ENCODE measurements at regions not wholly inside any gene's neighbourhood (a gene's known extent, or its start where the extent isn't known, plus 50 kb on each side); places are given as distances from the start of the nearest gene placed in this dataset.

DNA sequence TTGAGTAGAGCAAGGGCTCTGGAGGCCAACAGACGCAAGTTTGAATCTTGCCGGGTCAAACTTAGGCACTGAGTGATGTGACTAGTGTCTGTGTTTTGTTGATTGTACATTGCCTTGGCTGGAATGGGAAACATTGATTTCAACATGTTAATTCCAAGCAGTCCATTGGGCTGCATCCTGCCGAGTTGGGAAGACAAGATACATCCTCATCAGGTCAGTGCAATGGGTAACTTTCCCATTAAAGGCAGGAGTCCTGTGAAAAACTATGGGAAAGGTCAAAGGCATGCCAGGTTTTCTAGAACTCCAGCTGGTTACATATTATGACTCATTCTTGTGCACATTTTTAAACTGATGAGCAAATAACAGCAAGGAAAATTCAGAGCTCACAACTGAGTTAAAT lies 126.5 kb upstream of the ABCA1 start:
- peaks cover 6 to 9% (median 7%) of the 10 kb centered on the region in 4 donors for H3K4me1 ChIP-seq
- intact Hi-C loops (cut with DNase I), result no loop called here
- no peaks in the 10 kb centered on the region for H3K27me3 ChIP-seq
- no peak for DNase-seq (ENCODE audit: extremely low spot score)
- no peak for TF ChIP-seq POLR2A (IDR thresholded peaks at IDR 0.05; ENCODE audit: low read depth)
- peak in 1 of 2 donors; percentile 29 for TF ChIP-seq POLR2AphosphoS5 (IDR thresholded peaks at IDR 0.05)
- TF ChIP-seq EP300 (IDR thresholded peaks at IDR 0.05), result no peak
- TF ChIP-seq, protein P1, sequence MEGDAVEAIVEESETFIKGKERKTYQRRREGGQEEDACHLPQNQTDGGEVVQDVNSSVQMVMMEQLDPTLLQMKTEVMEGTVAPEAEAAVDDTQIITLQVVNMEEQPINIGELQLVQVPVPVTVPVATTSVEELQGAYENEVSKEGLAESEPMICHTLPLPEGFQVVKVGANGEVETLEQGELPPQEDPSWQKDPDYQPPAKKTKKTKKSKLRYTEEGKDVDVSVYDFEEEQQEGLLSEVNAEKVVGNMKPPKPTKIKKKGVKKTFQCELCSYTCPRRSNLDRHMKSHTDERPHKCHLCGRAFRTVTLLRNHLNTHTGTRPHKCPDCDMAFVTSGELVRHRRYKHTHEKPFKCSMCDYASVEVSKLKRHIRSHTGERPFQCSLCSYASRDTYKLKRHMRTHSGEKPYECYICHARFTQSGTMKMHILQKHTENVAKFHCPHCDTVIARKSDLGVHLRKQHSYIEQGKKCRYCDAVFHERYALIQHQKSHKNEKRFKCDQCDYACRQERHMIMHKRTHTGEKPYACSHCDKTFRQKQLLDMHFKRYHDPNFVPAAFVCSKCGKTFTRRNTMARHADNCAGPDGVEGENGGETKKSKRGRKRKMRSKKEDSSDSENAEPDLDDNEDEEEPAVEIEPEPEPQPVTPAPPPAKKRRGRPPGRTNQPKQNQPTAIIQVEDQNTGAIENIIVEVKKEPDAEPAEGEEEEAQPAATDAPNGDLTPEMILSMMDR (IDR thresholded peaks at IDR 0.05), result no peak
- WGBS, result 48% methylated on average over 3 of the region's 3 CpGs
- no peaks in the 10 kb centered on the region for H3K36me3 ChIP-seq
- H3K4me3 ChIP-seq, result no peak overlapping the region
- H3K9me3 ChIP-seq, result peaks cover 0 to 5% (median 0%) of the 10 kb centered on the region in 4 donors
- H3K27ac ChIP-seq (replicated peaks in 1 of 4), result no peak overlapping the region

DNA sequence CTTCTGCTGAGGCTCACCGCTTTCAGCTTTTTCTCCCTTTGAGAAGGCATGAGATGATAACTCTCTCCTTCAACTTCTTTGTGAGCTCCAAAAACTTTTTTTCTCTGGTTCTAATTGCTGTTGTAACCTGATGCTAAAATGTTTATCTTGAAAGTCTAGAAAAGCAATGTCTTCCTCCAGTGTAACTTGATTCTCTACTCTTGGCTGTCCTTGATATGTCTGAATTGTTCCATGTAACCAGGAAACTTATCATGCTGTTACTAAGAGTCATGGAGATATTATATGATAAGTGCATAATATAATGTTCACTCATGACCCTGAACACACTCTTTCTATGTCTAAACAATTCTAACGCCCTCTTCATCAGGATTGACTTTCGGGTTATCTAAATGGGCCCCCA lies 128.0 kb upstream of the ABCA1 start:
- no peak for DNase-seq (ENCODE audit: extremely low spot score)
- TF ChIP-seq, protein P1 (IDR thresholded peaks at IDR 0.05), result no peak
- Histone ChIP-seq H3K27me3 (no peaks in the 10 kb centered on the region), H3K9me3 (peaks cover 0 to 5% (median 0%) of the 10 kb centered on the region in 4 donors), H3K36me3 (no peaks in the 10 kb centered on the region), H3K4me3 (no peak overlapping the region), H3K4me1 (peaks cover 6 to 10% (median 8%) of the 10 kb centered on the region in 4 donors), H3K27ac (replicated peaks in 1 of 4) (no peak overlapping the region)
- 88% methylated on average over 3 of the region's 3 CpGs for WGBS
- intact Hi-C loops (cut with DNase I), result no loop called here

DNA sequence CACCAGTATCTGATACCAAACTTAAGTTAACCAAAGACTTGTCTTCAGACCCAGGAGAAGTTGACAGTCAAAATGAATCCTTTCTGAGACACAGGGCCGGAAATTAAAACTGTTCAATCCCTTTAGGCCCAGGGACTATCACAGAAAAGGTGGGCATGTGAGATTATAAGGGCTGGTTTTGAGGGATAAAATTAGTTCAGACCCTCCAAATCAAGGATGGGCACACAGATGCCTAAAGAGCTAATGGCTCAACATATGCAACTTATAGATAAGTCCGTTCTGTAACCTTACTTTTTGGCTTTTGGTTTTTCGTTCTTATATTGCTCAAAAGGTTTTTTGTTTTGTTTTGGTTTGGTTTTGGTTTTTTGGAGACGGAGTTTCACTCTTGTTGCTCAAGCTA lies 129.6 kb upstream of the ABCA1 start:
- H3K27me3 ChIP-seq, result no peaks in the 10 kb centered on the region
- no peaks in the 10 kb centered on the region for H3K36me3 ChIP-seq
- 70% methylated on average over 4 of the region's 4 CpGs for WGBS
- H3K9me3 ChIP-seq, result peaks cover 0 to 5% (median 0%) of the 10 kb centered on the region in 4 donors
- DNase-seq (ENCODE audit: extremely low spot score), result no peak
- H3K4me1 ChIP-seq, result peaks cover 6 to 15% (median 12%) of the 10 kb centered on the region in 4 donors
- TF ChIP-seq POLR2AphosphoS5 (IDR thresholded peaks at IDR 0.05) (no peak), EP300 (IDR thresholded peaks at IDR 0.05) (no peak), POLR2A (IDR thresholded peaks at IDR 0.05; ENCODE audit: low read depth) (no peak)
- TF ChIP-seq, protein P1 (IDR thresholded peaks at IDR 0.05), result no peak
- H3K27ac ChIP-seq (replicated peaks in 1 of 4), result no peak overlapping the region
- intact Hi-C loops (cut with DNase I), result no loop called here
- no peak overlapping the region for H3K4me3 ChIP-seq

DNA sequence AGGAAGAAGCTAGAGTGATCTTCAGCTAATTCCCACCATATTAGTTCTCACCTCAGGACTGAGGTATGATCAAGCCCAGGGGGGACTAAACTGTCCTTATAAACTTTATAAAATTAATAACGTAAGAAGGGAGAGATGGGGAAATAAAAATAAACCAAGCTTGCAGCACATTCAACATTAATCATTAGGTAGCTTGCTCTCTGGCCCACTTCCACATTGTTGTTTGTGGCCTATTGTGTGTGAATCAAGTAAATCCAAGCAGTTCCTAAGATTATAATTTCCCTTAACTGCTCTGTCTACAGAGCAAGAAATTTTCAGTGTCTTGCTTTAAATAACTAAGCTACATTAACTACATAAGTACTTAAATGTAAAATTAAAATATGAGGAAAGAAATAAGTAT lies 131.3 kb upstream of the ABCA1 start:
- no peak for TF ChIP-seq POLR2AphosphoS5 (IDR thresholded peaks at IDR 0.05)
- TF ChIP-seq POLR2A (IDR thresholded peaks at IDR 0.05; ENCODE audit: low read depth), result no peak
- no peak for TF ChIP-seq EP300 (IDR thresholded peaks at IDR 0.05)
- TF ChIP-seq, protein P1 (IDR thresholded peaks at IDR 0.05), result no peak
- Histone ChIP-seq H3K4me3 (no peak overlapping the region), H3K36me3 (no peaks in the 10 kb centered on the region), H3K27me3 (no peaks in the 10 kb centered on the region), H3K9me3 (no peaks in the 10 kb centered on the region), H3K27ac (replicated peaks in 1 of 4) (no peak overlapping the region), H3K4me1 (peaks cover 14 to 27% (median 27%) of the 10 kb centered on the region in 4 donors)
- 0% methylated on average over 1 of the region's 1 CpG for WGBS
- intact Hi-C loops (cut with DNase I), result no loop called here
- DNase-seq (ENCODE audit: extremely low spot score), result no peak

DNA sequence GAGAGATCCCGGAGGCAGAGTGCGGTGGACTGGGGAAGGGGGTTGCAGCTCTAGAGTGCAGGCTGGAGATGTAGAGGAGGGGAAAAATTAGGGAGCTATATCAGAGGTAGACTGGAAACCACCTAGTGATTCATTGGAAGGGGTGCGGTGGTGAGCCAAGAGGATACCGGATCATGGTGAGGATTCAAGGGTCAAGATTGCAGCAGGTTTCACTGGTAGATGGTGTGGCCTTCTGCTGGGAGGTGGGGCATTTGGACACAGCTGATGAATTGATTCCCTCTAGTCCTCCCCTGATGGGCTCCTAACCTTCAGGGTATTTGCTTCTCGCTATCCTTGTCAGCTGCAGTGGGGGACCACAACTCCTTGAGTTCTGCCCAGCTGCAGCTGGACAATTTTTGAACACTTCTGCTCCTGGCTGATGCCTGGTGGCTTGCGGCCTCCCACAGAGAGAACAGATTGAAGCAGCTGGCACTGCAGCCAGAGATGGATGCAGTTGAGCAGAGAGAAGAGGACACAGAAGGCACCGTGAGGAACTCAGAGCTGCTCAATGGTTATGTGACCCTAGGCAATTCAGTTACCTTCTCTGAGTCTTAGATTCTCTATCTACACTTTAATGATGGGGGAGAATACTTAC lies 134.4 kb upstream of the ABCA1 start:
- Histone ChIP-seq H3K9me3 (no peaks in the 10 kb centered on the region), H3K27ac (replicated peaks in 1 of 4) (peak overlapping the region in 1 of 4 donors; percentile 94), H3K4me1 (peaks cover 24 to 53% (median 46%) of the 10 kb centered on the region in 4 donors), H3K36me3 (no peaks in the 10 kb centered on the region), H3K4me3 (no peak overlapping the region), H3K27me3 (no peaks in the 10 kb centered on the region)
- no peak for TF ChIP-seq POLR2A (IDR thresholded peaks at IDR 0.05; ENCODE audit: low read depth)
- TF ChIP-seq POLR2AphosphoS5 (IDR thresholded peaks at IDR 0.05), result no peak
- TF ChIP-seq, protein P1 (IDR thresholded peaks at IDR 0.05), result no peak
- no peak for TF ChIP-seq EP300 (IDR thresholded peaks at IDR 0.05)
- WGBS, result 93% methylated on average over 6 of the region's 7 CpGs
- intact Hi-C loops (cut with DNase I), result loop anchor here (5.0 kb wide), 2 partner anchors 90 to 135 kb away; partner anchors contain the start of gene ABCA1
- no peak for DNase-seq (ENCODE audit: extremely low spot score)

All from esophagus muscularis mucosa (tissue), 4 donors.